Endodermal cell (in vitro differentiated cells): ENCODE measurements at regions not wholly inside any gene's neighbourhood (a gene's known extent, or its start where the extent isn't known, plus 50 kb on each side); places are given as distances from the start of the nearest gene placed in this dataset.

ENCODE experiments used
- DNase-seq: peaks from one replicate; pipeline ENCODE4 v3.0.0-alpha.2; 2017
- H3K27ac ChIP-seq: 2 replicates; pipeline ENCODE4 v1.5.1; 2013; ENCODE audit warnings: mild to moderate bottlenecking, low read depth, low read length, moderate library complexity
- H3K27me3 ChIP-seq: 2 replicates; pipeline ENCODE4 v1.6.1; 2013; ENCODE audit warnings: mild to moderate bottlenecking, low read length, moderate library complexity; ENCODE audit not compliant: insufficient read depth, control insufficient read depth, poor library complexity, severe bottlenecking
- H3K36me3 ChIP-seq: 2 replicates; pipeline ENCODE4 v1.7.0; 2013; ENCODE audit warnings: mild to moderate bottlenecking, low read length, moderate library complexity; ENCODE audit not compliant: control insufficient read depth, insufficient read depth
- H3K4me1 ChIP-seq: one replicate; pipeline ENCODE4 v1.7.0; 2013; ENCODE audit warnings: low read length; ENCODE audit not compliant: control insufficient read depth, insufficient read depth
- H3K4me3 ChIP-seq: 2 replicates; pipeline ENCODE4 v1.5.1; 2013; ENCODE audit warnings: mild to moderate bottlenecking, low read length, moderate library complexity
- H3K9ac ChIP-seq: 2 replicates; pipeline ENCODE4 v1.6.1; 2013; ENCODE audit warnings: mild to moderate bottlenecking, low read length, moderate library complexity; ENCODE audit not compliant: poor library complexity, severe bottlenecking; ENCODE audit errors: extremely low read depth
- H3K9me3 ChIP-seq: 2 replicates; pipeline ENCODE4 v1.6.1; 2013; ENCODE audit warnings: mild to moderate bottlenecking, low read length, moderate library complexity; ENCODE audit not compliant: control insufficient read depth
- H3K27ac Mint-ChIP-seq: 2 replicates; pipeline ENCODE4 v1.8.0; 2020; ENCODE audit warnings: mixed read lengths
- H3K27me3 Mint-ChIP-seq: 2 replicates; pipeline ENCODE4 v1.8.0; 2021; ENCODE audit warnings: mild to moderate bottlenecking, mixed read lengths; ENCODE audit not compliant: insufficient read depth
- H3K36me3 Mint-ChIP-seq: 2 replicates; pipeline ENCODE4 v1.8.0; 2020; ENCODE audit warnings: low read depth, mixed read lengths
- H3K4me1 Mint-ChIP-seq: 2 replicates; pipeline ENCODE4 v1.8.0; 2020; ENCODE audit warnings: mixed read lengths
- H3K4me3 Mint-ChIP-seq: 2 replicates; pipeline ENCODE4 v1.8.0; 2020; ENCODE audit warnings: mild to moderate bottlenecking, moderate library complexity, mixed read lengths
- H3K9me3 Mint-ChIP-seq: 2 replicates; pipeline ENCODE4 v1.8.0; 2020; ENCODE audit warnings: mild to moderate bottlenecking, mixed read lengths
- CTCF ChIP-seq: fragments of 200-600 bp; sonication (generic); conservative IDR thresholded peaks from 2 replicates; pipeline ENCODE4 v1.5.0; 2021; ENCODE audit warnings: antibody characterized with exemption, mild to moderate bottlenecking
- WGBS, 2 experiments: methylation state at CpG; one replicate each; pipeline versions ENCODE4 v1.1.5 to v1.1.7; 2013; ENCODE audit warnings: missing lambda C conversion rate in 2 of 2, mixed read lengths in 1 of 2; ENCODE audit not compliant: insufficient coverage in 1 of 2, insufficient read length in 1 of 2; 5-methylcytosine and 5-hydroxymethylcytosine counted together

GRCh38 chr14:27228053-27228452, 630.2 kb upstream of the NOVA1 start:
- H3K36me3 Mint-ChIP-seq = no peaks in the 10 kb centered on the region
- H3K4me1 ChIP-seq = no peaks in the 10 kb centered on the region
- no peak overlapping the region for H3K27ac ChIP-seq
- no peaks in the 10 kb centered on the region for H3K4me1 Mint-ChIP-seq
- H3K9ac ChIP-seq = no peak overlapping the region
- H3K27ac Mint-ChIP-seq = no peak overlapping the region
- no peaks in the 10 kb centered on the region for H3K9me3 Mint-ChIP-seq
- H3K36me3 ChIP-seq = no peaks in the 10 kb centered on the region
- H3K27me3 ChIP-seq = no peaks in the 10 kb centered on the region
- no peak overlapping the region for H3K4me3 Mint-ChIP-seq
- no peak overlapping the region for H3K4me3 ChIP-seq
- peaks cover 2% of the 10 kb centered on the region for H3K27me3 Mint-ChIP-seq
- H3K9me3 ChIP-seq = no peaks in the 10 kb centered on the region
- no peak for TF ChIP-seq CTCF
- DNase-seq = no peak

GRCh38 chr14:27234331-27234730, 636.5 kb upstream of the NOVA1 start:
- Histone ChIP-seq H3K4me1 (no peaks in the 10 kb centered on the region), H3K9ac (no peak overlapping the region), H3K27me3 (no peaks in the 10 kb centered on the region), H3K27ac (no peak overlapping the region), H3K4me3 (no peak overlapping the region), H3K9me3 (no peaks in the 10 kb centered on the region), H3K36me3 (no peaks in the 10 kb centered on the region)
- Mint-ChIP-seq H3K4me3 (no peak overlapping the region), H3K4me1 (peaks cover 4% of the 10 kb centered on the region), H3K27me3 (no peaks in the 10 kb centered on the region), H3K27ac (no peak overlapping the region), H3K36me3 (no peaks in the 10 kb centered on the region), H3K9me3 (no peaks in the 10 kb centered on the region)
- WGBS, 2 experiments = 94% methylated on average over 4 of the region's 4 CpGs; no CpG with 5 or more reads in 1 of the 2 experiments
- TF ChIP-seq CTCF = no peak
- DNase-seq = no peak

GRCh38 chr14:27236601-27237000, 638.8 kb upstream of the NOVA1 start:
- TF ChIP-seq CTCF = no peak
- Mint-ChIP-seq H3K36me3 (no peaks in the 10 kb centered on the region), H3K4me3 (no peak overlapping the region), H3K4me1 (peaks cover 4% of the 10 kb centered on the region), H3K27me3 (no peaks in the 10 kb centered on the region), H3K9me3 (peaks cover 8% of the 10 kb centered on the region), H3K27ac (no peak overlapping the region)
- DNase-seq = no peak
- Histone ChIP-seq H3K36me3 (no peaks in the 10 kb centered on the region), H3K9ac (no peak overlapping the region), H3K27me3 (no peaks in the 10 kb centered on the region), H3K4me1 (no peaks in the 10 kb centered on the region), H3K4me3 (no peak overlapping the region), H3K9me3 (no peaks in the 10 kb centered on the region), H3K27ac (no peak overlapping the region)
- 77% methylated on average over 2 of the region's 2 CpGs; no CpG with 5 or more reads in 1 of the 2 experiments for WGBS, 2 experiments
